ENCODE measurements at regions not wholly inside any gene's neighbourhood (a gene's known extent, or its start where the extent isn't known, plus 50 kb on each side); places are given as distances from the start of the nearest gene placed in this dataset.

- H3K27ac ChIP-seq (ENCODE audit: low read depth, low read length, poor library complexity, severe bottlenecking) = no peak overlapping the region
- no peaks in the 10 kb centered on the region for H3K27me3 ChIP-seq (ENCODE audit: insufficient read depth, low read length)
- TF ChIP-seq EZH2 (IDR thresholded peaks at IDR 0.05; ENCODE audit: borderline replicate concordance, low read length) (no peak), CTCF (IDR thresholded peaks at IDR 0.05; ENCODE audit: low read length) (no peak)
- no peak overlapping the region for H3K9ac ChIP-seq (ENCODE audit: low read length)
- no peaks in the 10 kb centered on the region for H3K9me2 ChIP-seq (ENCODE audit: low read depth, low read length)
- H3F3A ChIP-seq (ENCODE audit: insufficient read depth, low read length) = no peaks in the 10 kb centered on the region
- H3K4me3 ChIP-seq (ENCODE audit: low read depth, low read length, poor library complexity, severe bottlenecking) = no peak overlapping the region
- no peaks in the 10 kb centered on the region for H3K79me2 ChIP-seq (ENCODE audit: insufficient read depth, low read length)
- H4K20me1 ChIP-seq (ENCODE audit: insufficient read depth, low read length) = no peaks in the 10 kb centered on the region
- H3K4me1 ChIP-seq (ENCODE audit: insufficient read depth, low read length, severe bottlenecking) = no peaks in the 10 kb centered on the region
- no peaks in the 10 kb centered on the region for H3K36me3 ChIP-seq (ENCODE audit: insufficient read depth, low read length)
- no peak overlapping the region for H3K4me2 ChIP-seq (ENCODE audit: low read length)
- H3K9me3 ChIP-seq (ENCODE audit: low read length) = no peaks in the 10 kb centered on the region
- no peak overlapping the region for H2AFZ ChIP-seq (ENCODE audit: low read length)
These were observed 287.0 kb upstream of the CHD6 start for GRCh38 chr20:41905199-41905598.

GRCh38 chr20:41903586-41903985 is 285.4 kb upstream of the CHD6 start:
- Histone ChIP-seq H3K4me2 (ENCODE audit: low read length) (no peak overlapping the region), H3K9me3 (ENCODE audit: low read length) (no peaks in the 10 kb centered on the region), H3K9ac (ENCODE audit: low read length) (no peak overlapping the region), H3F3A (ENCODE audit: insufficient read depth, low read length) (no peaks in the 10 kb centered on the region), H3K4me1 (ENCODE audit: insufficient read depth, low read length, severe bottlenecking) (no peaks in the 10 kb centered on the region), H3K4me3 (ENCODE audit: low read depth, low read length, poor library complexity, severe bottlenecking) (no peak overlapping the region), H3K27ac (ENCODE audit: low read depth, low read length, poor library complexity, severe bottlenecking) (no peak overlapping the region), H3K9me2 (ENCODE audit: low read depth, low read length) (no peaks in the 10 kb centered on the region), H3K36me3 (ENCODE audit: insufficient read depth, low read length) (no peaks in the 10 kb centered on the region), H2AFZ (ENCODE audit: low read length) (no peak overlapping the region), H3K27me3 (ENCODE audit: insufficient read depth, low read length) (no peaks in the 10 kb centered on the region), H3K79me2 (ENCODE audit: insufficient read depth, low read length) (no peaks in the 10 kb centered on the region), H4K20me1 (ENCODE audit: insufficient read depth, low read length) (no peaks in the 10 kb centered on the region)
- TF ChIP-seq CTCF (IDR thresholded peaks at IDR 0.05; ENCODE audit: low read length) = no peak
- TF ChIP-seq EZH2 (IDR thresholded peaks at IDR 0.05; ENCODE audit: borderline replicate concordance, low read length) = no peak

GRCh38 chr20:41902346-41902745 is 284.2 kb upstream of the CHD6 start:
- no peaks in the 10 kb centered on the region for H3F3A ChIP-seq (ENCODE audit: insufficient read depth, low read length)
- no peak overlapping the region for H2AFZ ChIP-seq (ENCODE audit: low read length)
- no peak overlapping the region for H3K4me2 ChIP-seq (ENCODE audit: low read length)
- no peak overlapping the region for H3K4me3 ChIP-seq (ENCODE audit: low read depth, low read length, poor library complexity, severe bottlenecking)
- H3K79me2 ChIP-seq (ENCODE audit: insufficient read depth, low read length) = no peaks in the 10 kb centered on the region
- no peak overlapping the region for H3K9ac ChIP-seq (ENCODE audit: low read length)
- H3K27me3 ChIP-seq (ENCODE audit: insufficient read depth, low read length) = no peaks in the 10 kb centered on the region
- no peaks in the 10 kb centered on the region for H3K4me1 ChIP-seq (ENCODE audit: insufficient read depth, low read length, severe bottlenecking)
- no peaks in the 10 kb centered on the region for H3K36me3 ChIP-seq (ENCODE audit: insufficient read depth, low read length)
- H3K9me2 ChIP-seq (ENCODE audit: low read depth, low read length) = no peaks in the 10 kb centered on the region
- no peaks in the 10 kb centered on the region for H3K9me3 ChIP-seq (ENCODE audit: low read length)
- no peak overlapping the region for H3K27ac ChIP-seq (ENCODE audit: low read depth, low read length, poor library complexity, severe bottlenecking)
- H4K20me1 ChIP-seq (ENCODE audit: insufficient read depth, low read length) = no peaks in the 10 kb centered on the region
- TF ChIP-seq EZH2 (IDR thresholded peaks at IDR 0.05; ENCODE audit: borderline replicate concordance, low read length) = no peak
- TF ChIP-seq CTCF (IDR thresholded peaks at IDR 0.05; ENCODE audit: low read length) = no peak
